LNCaP clone FGC (cell line): ENCODE measurements at regions not wholly inside any gene's neighbourhood (a gene's known extent, or its start where the extent isn't known, plus 50 kb on each side); places are given as distances from the start of the nearest gene placed in this dataset.

Source experiments
- DNase-seq: peaks from one replicate; pipeline ENCODE4 v3.0.0-alpha.2; 2011; ENCODE audit warnings: low read depth
- H3K4me3 ChIP-seq: 2 replicates; pipeline ENCODE4 v1.5.1; 2011; ENCODE audit warnings: mild to moderate bottlenecking, low read depth, low read length, control low read depth
- CTCF ChIP-seq: IDR thresholded peaks from 2 replicates; pipeline ENCODE4 v1.5.1; 2012; ENCODE audit warnings: mild to moderate bottlenecking; ENCODE audit not compliant: control insufficient read depth, insufficient read depth; ENCODE audit errors: extremely low read depth

DNA sequence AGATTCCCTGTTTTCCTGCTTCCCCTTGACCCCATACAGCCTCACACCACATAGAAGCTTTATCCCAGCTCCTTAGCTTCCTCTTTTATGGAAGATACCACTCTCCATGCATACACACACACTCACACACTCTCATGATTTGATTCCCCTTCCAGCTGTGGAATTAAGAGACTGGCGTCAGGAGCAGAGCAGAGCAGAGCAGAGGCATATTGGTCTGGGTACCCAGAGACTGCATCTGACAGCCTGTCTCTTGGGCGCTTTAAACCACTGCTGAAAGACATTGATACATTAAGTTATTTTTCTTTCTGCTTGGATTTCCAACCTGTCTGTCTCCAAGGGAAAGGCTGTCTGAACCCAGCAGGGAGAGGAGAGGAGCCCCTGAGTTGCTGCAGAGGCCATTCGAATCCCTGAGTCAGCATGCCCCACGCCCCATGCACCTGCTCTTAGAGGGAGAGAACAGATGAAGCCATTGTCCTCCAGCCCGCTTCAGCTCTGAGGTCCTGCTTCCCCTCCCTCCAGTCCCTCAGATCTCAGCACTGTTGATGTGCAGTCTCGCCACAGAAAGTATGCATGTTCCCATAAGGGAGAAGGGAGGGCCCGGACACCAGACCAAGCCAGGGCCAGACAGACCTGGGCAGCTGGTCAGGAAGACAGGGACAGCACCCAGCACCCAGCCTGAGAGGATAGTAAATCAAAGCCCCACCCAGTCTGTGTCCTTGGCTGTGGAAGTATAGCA is 66.7 kb upstream of the GJB5 start:
- TF ChIP-seq CTCF: no peak
- no peak overlapping the region for H3K4me3 ChIP-seq
- DNase-seq: no peak

GRCh38 chr1:34690269-34690668 is 64.6 kb upstream of the GJB5 start:
- DNase-seq: no peak
- TF ChIP-seq CTCF: no peak
- H3K4me3 ChIP-seq: no peak overlapping the region

DNA sequence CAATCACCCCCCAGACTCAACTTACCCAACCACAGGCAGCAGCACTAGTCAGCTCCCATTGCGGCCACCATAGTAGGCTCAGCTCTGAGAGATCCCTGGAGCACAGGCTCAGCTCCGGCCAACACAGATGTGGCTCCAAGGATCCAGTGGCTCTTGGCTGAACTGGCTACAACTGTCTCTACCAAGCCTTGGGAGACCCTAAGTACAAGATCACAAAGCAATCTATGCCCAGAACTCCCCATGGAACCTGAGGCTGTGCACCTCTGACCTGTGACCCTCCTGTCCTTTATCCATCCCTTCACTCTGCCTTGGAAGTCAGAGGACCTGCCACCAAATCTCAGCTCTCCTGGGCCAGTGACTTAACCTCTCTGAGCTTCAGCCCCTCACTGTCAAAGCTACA is 61.8 kb upstream of the GJB5 start:
- TF ChIP-seq CTCF: no peak
- no peak for DNase-seq
- no peak overlapping the region for H3K4me3 ChIP-seq

- no peak for TF ChIP-seq CTCF
- no peak overlapping the region for H3K4me3 ChIP-seq
- no peak for DNase-seq
Measured at GRCh38 chr1:34694383-34694782, 60.5 kb upstream of the GJB5 start.

GRCh38 chr1:34695580-34695979 is 59.3 kb upstream of the GJB5 start:
- no peak for DNase-seq
- TF ChIP-seq CTCF: no peak
- H3K4me3 ChIP-seq: no peak overlapping the region

- H3K4me3 ChIP-seq: no peak overlapping the region
- TF ChIP-seq CTCF: no peak
- DNase-seq: no peak
Measured at GRCh38 chr1:34696230-34696629, 58.6 kb upstream of the GJB5 start.

DNA sequence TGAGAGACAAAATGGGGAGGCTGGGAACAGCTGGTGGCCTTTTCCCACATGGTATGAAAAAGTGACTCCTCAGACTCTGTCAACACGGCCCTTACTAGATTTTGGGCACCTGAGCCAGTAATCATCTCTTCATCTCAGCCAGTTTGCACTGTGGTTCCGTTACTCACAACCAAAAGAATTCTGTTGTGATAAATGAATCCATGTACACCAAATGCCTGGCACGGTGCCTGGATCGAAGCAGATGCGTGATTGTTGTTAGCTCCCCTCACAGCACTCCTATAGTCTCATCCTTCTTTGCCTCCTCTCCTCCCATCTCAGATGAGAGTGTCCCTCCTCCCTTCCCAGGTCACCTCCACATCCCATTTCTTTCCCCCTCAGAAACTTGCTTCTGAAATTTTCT is 57.9 kb upstream of the GJB5 start:
- no peak for DNase-seq
- no peak overlapping the region for H3K4me3 ChIP-seq
- TF ChIP-seq CTCF: no peak
